ENCODE measurements at regions not wholly inside any gene's neighbourhood (a gene's known extent, or its start where the extent isn't known, plus 50 kb on each side); places are given as distances from the start of the nearest gene placed in this dataset.

GRCh38 chr13:84082462-84082861 is 200.2 kb upstream of the SLITRK1 start:
- TF ChIP-seq GATA2 (IDR thresholded peaks at IDR 0.05; ENCODE audit: low read depth, low read length) (no peak), GATA3 (IDR thresholded peaks at IDR 0.05; ENCODE audit: low read depth, low read length) (no peak)
